ENCODE measurements at regions not wholly inside any gene's neighbourhood (a gene's known extent, or its start where the extent isn't known, plus 50 kb on each side); places are given as distances from the start of the nearest gene placed in this dataset.

DNA sequence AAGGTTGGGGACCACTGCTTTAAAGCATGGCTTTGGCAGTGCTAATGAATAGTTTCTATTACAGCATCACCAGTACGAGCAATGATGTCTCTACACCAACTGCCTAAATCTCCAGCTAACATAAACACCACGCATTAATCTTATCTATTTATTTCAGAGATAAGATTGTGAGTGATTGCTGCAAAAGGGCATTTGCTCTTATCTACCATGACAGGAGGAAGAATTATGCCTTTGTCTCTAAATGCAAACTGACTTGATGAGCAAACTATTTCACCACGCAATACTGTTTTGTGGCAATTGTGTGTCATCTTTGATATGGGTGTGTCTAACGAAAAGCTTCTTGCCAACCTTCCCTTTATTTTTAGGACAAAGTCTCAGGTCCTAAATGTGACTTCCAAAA lies 684.9 kb downstream of the SORCS1 start:
- Histone ChIP-seq H3K9me1 (ENCODE audit: insufficient read depth, low read length) (no peaks in the 10 kb centered on the region), H3K4ac (ENCODE audit: low read depth, low read length) (no peak overlapping the region), H3K27me3 (ENCODE audit: control insufficient read depth, insufficient read depth, low read length) (no peaks in the 10 kb centered on the region), H3K9ac (ENCODE audit: low read depth, low read length) (no peak overlapping the region), H3K14ac (replicated peaks; ENCODE audit: low read depth, low read length) (no peak overlapping the region), H2BK5ac (ENCODE audit: low read depth, low read length, poor library complexity, severe bottlenecking) (no peak overlapping the region), H3K56ac (ENCODE audit: extremely low read depth, insufficient read depth, low read length) (no peak overlapping the region), H4K91ac (ENCODE audit: insufficient read depth, low read depth, low read length) (no peak overlapping the region), H3K4me3 (ENCODE audit: insufficient read depth, low read depth, low read length) (no peak overlapping the region), H2BK120ac (ENCODE audit: low read depth, low read length) (no peak overlapping the region), H2AK5ac (ENCODE audit: low read depth, low read length) (no peak overlapping the region), H2BK15ac (ENCODE audit: low read depth, low read length) (no peak overlapping the region), H3K4me2 (ENCODE audit: low read depth, low read length) (no peak overlapping the region), H4K5ac (ENCODE audit: low read depth, low read length) (no peak overlapping the region), H4K8ac (ENCODE audit: low read depth in 2 of 2, low read length in 2 of 2) (no peak overlapping the region), H2AK9ac (replicated peaks; ENCODE audit: low read depth, low read length, poor library complexity) (no peak overlapping the region), H3K9me3 (ENCODE audit: control insufficient read depth, insufficient read depth, low read length) (no peaks in the 10 kb centered on the region), H3K23ac (ENCODE audit: low read depth, low read length) (no peak overlapping the region), H3K36me3 (ENCODE audit: control insufficient read depth, insufficient read depth, low read length) (no peaks in the 10 kb centered on the region), H2BK20ac (ENCODE audit: low read depth, low read length) (no peak overlapping the region), H3K79me1 (ENCODE audit: low read depth in 1 of 2, low read length in 2 of 2) (no peaks in the 10 kb centered on the region), H3K27ac (ENCODE audit: insufficient read depth, low read length) (no peak overlapping the region), H4K20me1 (ENCODE audit: insufficient read depth, low read length) (no peaks in the 10 kb centered on the region), H2AFZ (replicated peaks; ENCODE audit: low read length, poor library complexity) (no peak overlapping the region), H3K4me1 (ENCODE audit: control insufficient read depth, insufficient read depth, low read length) (no peaks in the 10 kb centered on the region), H3K18ac (ENCODE audit: low read depth, low read length) (no peak overlapping the region)
- TF ChIP-seq, protein P1, sequence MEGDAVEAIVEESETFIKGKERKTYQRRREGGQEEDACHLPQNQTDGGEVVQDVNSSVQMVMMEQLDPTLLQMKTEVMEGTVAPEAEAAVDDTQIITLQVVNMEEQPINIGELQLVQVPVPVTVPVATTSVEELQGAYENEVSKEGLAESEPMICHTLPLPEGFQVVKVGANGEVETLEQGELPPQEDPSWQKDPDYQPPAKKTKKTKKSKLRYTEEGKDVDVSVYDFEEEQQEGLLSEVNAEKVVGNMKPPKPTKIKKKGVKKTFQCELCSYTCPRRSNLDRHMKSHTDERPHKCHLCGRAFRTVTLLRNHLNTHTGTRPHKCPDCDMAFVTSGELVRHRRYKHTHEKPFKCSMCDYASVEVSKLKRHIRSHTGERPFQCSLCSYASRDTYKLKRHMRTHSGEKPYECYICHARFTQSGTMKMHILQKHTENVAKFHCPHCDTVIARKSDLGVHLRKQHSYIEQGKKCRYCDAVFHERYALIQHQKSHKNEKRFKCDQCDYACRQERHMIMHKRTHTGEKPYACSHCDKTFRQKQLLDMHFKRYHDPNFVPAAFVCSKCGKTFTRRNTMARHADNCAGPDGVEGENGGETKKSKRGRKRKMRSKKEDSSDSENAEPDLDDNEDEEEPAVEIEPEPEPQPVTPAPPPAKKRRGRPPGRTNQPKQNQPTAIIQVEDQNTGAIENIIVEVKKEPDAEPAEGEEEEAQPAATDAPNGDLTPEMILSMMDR (conservative IDR thresholded peaks at IDR 0.05; ENCODE audit: low read depth, low read length), result no peak
- TF ChIP-seq MXI1 (IDR thresholded peaks at IDR 0.05; ENCODE audit: borderline replicate concordance, low read depth, low read length), result no peak
- no peak for TF ChIP-seq MAZ (IDR thresholded peaks at IDR 0.05; ENCODE audit: borderline replicate concordance, low read depth, low read length)
- TF ChIP-seq, protein P2, sequence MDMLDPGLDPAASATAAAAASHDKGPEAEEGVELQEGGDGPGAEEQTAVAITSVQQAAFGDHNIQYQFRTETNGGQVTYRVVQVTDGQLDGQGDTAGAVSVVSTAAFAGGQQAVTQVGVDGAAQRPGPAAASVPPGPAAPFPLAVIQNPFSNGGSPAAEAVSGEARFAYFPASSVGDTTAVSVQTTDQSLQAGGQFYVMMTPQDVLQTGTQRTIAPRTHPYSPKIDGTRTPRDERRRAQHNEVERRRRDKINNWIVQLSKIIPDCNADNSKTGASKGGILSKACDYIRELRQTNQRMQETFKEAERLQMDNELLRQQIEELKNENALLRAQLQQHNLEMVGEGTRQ (IDR thresholded peaks at IDR 0.05; ENCODE audit: low read depth, low read length), result no peak
- no peak for TF ChIP-seq CHD1 (IDR thresholded peaks at IDR 0.05; ENCODE audit: low read depth, low read length)
- TF ChIP-seq FOS (IDR thresholded peaks at IDR 0.05; ENCODE audit: low read depth, low read length), result no peak
- no peak for TF ChIP-seq RCOR1 (IDR thresholded peaks at IDR 0.05; ENCODE audit: insufficient replicate concordance, low read length)
- no peak for TF ChIP-seq RAD21 (IDR thresholded peaks at IDR 0.05; ENCODE audit: low read length)
- no peak for TF ChIP-seq SMC3 (IDR thresholded peaks at IDR 0.05; ENCODE audit: low read depth, low read length)
- TF ChIP-seq NFE2L2 (IDR thresholded peaks at IDR 0.05; ENCODE audit: low read depth, low read length), result no peak
- TF ChIP-seq MAFK (IDR thresholded peaks at IDR 0.05; ENCODE audit: low read depth, low read length), result no peak
- TF ChIP-seq CEBPB (IDR thresholded peaks at IDR 0.05; ENCODE audit: low read depth, low read length), result no peak
- no peak for TF ChIP-seq BHLHE40 (IDR thresholded peaks at IDR 0.05; ENCODE audit: low read depth, low read length)
- TF ChIP-seq, protein P3, sequence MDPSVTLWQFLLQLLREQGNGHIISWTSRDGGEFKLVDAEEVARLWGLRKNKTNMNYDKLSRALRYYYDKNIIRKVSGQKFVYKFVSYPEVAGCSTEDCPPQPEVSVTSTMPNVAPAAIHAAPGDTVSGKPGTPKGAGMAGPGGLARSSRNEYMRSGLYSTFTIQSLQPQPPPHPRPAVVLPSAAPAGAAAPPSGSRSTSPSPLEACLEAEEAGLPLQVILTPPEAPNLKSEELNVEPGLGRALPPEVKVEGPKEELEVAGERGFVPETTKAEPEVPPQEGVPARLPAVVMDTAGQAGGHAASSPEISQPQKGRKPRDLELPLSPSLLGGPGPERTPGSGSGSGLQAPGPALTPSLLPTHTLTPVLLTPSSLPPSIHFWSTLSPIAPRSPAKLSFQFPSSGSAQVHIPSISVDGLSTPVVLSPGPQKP (IDR thresholded peaks at IDR 0.05; ENCODE audit: borderline replicate concordance, low read depth, low read length), result no peak
- no peak for TF ChIP-seq RFX5 (IDR thresholded peaks at IDR 0.05; ENCODE audit: low read depth, low read length)
- TF ChIP-seq POLR2A (IDR thresholded peaks at IDR 0.05; ENCODE audit: low read depth, low read length), result no peak
- ATAC-seq (ENCODE audit: low read depth), result no peak
- ChIA-PET CTCF (no interaction called here), POLR2A (ENCODE audit: unreplicated experiment) (no interaction called here)
- WGBS, 2 experiments (ENCODE audit: extremely low coverage in 2 of 2, insufficient read length in 1 of 2), result no CpG with 5 or more reads among the region's 4 CpGs
- no peak for DNase-seq
- in situ Hi-C loops (cut with MboI; ENCODE audit: low sequenced_read_pairs), result no loop called here
- dilution Hi-C loops (cut with HindIII; ENCODE audit: low sequenced_read_pairs, unreplicated experiment), result no loop called here
- intact Hi-C loops (cut with micrococcal nuclease), result no loop called here
- no TSS peak for BruUV-seq (replicated peaks)
